ACHN (cell line): ENCODE measurements at regions not wholly inside any gene's neighbourhood (a gene's known extent, or its start where the extent isn't known, plus 50 kb on each side); places are given as distances from the start of the nearest gene placed in this dataset.
"Not testable (repeated sequence)": the region's sequence is repeated elsewhere in the genome, so short reads cannot be mapped to it uniquely, and the experiment has no call there.

Experiments
- DNase-seq: peaks from one replicate; pipeline ENCODE4 v3.0.0-alpha.2; 2015
- in situ Hi-C: cut with HindIII; loops from 2 replicates; pipeline ENCODE4 v1.10.0; 2017; ENCODE audit warnings: low sequenced_read_pairs, low pct_ligation_motif_present, low pct_unique_long_range_greater_than_20kb

DNA sequence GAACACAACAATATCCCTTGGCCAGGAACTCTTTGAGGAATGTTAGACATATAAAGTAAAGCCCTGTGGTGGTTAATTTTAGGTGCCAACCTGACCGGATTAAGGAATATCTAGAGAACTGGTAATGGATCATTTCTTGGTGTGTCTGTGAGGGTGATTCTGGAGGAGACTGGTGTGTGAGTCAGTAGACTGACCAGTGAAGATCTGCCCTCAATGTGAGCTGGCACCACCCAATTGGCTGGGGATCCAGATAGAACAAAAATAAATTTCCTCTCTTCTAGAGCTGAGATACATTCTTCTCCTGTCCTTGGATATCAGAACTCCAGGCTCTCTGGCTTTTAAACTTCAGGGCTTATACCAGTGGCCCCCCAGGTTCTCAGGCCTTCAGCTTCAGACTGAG, 56.2 kb upstream of the TNPO1 start:
- DNase-seq, result peak; percentile 0

DNA sequence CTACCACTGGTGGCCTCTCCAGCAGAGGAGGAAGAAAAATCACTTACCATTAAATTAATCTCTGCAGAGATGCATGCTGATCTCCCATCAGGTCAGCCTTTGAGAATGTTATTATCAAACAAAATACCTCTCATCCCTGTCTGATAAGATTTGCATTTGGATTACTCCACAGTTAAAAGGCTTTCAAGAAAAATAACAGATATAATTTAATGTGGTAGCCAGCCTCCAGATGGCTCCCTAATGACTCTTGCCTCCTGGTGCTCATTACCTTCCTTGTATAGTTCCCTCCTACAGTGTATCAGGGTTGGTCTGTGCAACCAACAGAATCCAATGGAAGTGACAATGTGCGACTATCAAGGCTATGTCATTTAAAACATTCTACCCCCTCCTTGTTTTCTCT, 63.6 kb upstream of the TNPO1 start:
- DNase-seq, result peak; percentile 1
- in situ Hi-C loops, result no loop called here

More for the DNA sequence above, 56.2 kb upstream of the TNPO1 start:
- in situ Hi-C loops, result no loop called here

DNA sequence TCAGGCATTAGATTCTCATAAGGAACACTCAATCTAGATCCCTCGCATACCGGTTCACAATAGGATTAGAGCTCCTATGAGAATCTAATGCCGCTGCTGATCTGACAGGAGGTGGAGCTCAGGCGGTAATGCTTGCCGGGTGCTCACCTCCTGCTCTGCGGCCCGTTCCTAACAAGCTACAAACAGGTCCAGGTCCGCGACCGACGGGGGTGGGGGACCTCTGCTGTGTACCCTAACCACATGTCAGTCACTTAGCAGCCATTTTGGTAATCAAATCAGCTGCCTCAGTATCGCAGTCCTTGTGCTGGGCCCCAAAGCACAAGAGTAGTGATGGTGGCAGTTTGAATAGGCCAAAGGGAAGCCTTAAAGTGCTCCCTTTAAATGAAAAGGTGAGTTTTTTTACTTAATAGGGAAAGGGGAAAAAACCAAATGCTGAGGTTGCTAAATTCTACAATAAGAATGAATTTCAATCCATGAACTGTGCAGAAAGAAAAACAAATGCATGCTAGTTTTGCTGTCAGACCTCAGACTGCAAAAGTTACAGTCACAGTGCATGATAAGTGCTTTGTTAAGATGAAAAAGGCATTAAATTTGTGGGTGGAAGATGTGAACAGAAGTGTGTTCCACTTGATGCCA, 67.0 kb upstream of the TNPO1 start:
- in situ Hi-C loops, result no loop called here
- no peak for DNase-seq

DNA sequence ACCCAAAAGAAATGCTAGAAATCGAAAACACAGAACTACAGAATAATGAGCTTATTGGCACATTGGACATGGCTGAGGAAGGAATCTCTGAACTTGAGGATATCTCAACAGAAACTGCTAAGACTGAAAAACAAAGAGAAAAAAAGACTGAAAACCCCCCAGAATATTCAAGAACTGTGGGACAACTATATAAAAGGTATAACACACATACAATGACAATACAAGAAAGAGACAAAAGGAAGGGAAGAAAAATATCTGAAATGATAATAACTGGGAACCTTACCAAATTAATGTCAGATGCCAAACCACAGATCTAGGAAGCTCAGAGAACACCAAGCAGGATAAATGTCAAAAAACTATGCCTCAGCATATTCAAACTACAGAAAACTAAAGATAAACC, 68.6 kb upstream of the TNPO1 start:
- no peak for DNase-seq
- in situ Hi-C loops, result no loop called here

DNA sequence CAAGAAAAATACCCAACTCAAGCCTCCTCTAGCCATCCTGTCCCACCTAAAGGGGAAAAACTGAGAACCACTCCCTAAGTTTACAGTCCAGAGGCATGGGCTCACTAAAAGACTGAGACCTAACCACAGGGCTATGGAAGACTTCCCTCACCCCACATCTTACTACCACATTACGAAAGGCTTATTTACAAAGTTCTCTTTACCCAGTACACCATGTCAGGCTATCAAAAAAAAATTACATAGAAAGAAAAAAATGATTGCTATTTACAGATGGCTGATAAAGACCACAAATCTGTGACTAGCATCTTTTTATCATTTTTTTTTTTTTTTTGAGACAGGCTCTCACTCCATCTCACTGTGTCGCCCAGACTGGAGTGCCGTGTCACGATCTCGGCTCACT, 69.7 kb upstream of the TNPO1 start:
- in situ Hi-C loops, result no loop called here
- no peak for DNase-seq

DNA sequence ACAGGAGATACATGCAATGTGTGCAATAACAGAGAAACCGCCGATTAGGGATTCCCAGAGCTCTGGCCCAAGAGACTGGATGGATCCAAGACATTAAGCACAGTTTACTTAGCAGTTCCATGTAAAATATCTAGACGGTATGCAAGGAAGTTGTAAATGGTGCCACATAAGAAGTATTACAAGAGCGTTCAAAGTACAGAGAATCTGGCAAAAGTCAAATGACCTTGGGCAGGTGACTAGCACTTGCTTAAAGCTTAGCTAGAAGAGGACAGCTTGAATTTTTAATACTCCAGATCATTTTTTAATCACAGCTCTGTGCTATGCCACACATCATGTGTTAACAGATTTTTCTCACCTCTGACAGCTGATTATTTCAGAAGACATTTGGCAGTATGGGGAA, 72.3 kb upstream of the TNPO1 start:
- DNase-seq, result no peak
- in situ Hi-C loops, result no loop called here

DNA sequence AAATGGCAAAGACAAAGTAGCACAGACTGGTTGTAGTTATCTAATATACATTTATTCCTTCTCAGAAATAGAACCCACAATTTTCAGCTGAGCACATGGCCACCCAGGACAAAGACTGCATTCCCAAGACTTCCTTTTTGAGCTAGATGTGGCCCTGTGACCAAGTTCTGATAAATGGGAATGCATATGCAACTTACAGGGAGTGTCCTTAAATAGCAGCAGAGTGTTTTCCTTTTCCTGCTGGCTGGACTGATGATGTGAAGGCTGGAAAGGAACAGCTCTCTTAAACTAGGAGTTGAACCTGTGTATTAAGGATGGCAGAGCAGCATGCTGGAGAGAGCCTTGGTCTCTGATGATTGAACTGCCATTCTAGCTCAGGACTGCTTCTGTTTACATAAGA, 74.7 kb upstream of the TNPO1 start:
- in situ Hi-C loops, result no loop called here
- DNase-seq, result no peak

DNA sequence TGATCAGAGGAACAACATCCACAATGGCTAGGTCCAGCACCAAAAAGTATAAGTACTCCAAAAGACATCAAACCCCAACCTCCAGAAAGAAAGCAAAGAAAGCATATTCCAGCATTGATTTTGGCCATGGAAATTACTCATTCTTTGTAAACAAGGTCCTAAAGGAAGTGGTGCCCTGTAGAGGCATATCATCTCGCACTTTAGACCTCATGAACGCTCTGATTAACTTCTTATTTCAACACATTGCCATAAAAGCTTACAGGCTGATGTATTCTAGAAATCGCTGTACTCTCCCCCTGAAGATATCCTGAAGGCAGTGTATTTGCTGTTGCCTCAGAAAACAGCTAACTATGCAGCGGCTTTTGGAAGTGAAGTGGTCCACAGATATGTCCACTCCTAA, 82.7 kb upstream of the TNPO1 start:
- in situ Hi-C loops, result no loop called here

DNA sequence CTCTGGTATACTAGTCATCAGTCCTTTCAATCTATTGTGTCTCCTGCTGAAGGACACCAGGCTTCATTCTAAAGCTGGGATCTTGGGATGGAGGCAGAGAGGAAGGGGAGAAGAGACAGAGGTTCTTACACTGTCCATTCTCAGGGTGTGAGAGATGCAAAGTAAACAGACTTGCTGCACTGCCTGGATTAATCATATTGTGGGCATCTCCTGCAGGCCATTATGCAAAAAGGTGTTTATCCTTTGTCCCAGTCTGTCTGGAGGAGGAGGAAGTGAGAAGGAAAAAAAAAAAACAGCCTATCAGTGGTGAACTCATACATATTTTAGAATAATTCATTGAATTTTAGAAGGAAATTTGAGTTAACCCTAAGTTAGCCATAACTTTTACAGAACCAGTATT, 92.9 kb upstream of the TNPO1 start:
- in situ Hi-C loops, result no loop called here
- DNase-seq, result no peak

More for the DNA sequence above, 82.7 kb upstream of the TNPO1 start:
- no peak for DNase-seq

DNA sequence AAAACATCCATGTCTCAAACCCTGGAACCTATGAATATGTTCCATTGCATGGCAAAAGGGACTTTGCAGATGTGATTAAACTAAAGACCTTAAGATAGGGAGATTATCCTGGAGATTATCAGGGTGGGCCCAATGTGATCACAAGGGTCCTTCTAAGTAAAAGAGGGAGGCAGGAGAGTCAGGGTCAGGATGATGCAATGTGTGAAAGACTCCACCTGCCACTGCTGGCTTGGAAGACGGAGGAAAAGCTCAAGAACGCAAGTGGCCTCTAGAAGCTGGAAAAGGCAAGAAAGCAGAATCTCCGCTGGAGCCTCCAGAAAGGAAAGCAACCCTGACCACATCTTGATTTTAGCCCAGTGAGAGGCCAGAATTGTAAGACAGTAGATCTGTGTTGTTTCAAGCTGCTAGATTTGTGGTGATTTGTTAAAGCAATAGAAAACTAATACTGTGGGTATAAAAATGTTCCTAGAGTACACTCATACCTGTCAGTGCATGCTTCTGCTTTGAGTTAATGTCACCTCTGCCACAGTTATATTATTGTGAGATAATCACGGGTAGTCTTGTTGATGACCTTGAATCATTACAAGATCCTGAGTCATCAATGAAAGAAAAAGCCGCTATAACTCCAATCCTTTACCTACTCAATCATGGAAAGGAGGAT, 93.5 kb upstream of the TNPO1 start:
- DNase-seq, result no peak
- in situ Hi-C loops, result no loop called here

DNA sequence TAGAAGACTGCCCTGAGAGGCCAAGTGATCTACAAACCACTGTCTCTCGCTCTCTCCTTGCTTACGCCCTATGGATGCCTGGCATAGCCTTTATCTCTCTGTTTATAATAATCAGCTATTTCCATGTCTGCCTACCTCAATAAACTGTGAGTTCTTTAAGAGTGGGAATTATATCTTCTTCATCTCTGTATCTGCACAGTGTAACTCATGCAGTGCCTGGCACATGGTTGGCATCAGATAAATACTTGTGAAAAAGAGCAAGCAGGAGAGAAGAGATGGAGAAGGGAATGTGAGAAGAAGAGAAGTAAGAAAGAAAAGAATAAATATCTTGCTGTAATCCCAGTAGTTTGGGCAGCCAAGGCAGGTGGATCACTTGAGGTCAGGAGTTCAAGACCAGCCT, 94.6 kb upstream of the TNPO1 start:
- in situ Hi-C loops, result no loop called here
- no peak for DNase-seq

DNA sequence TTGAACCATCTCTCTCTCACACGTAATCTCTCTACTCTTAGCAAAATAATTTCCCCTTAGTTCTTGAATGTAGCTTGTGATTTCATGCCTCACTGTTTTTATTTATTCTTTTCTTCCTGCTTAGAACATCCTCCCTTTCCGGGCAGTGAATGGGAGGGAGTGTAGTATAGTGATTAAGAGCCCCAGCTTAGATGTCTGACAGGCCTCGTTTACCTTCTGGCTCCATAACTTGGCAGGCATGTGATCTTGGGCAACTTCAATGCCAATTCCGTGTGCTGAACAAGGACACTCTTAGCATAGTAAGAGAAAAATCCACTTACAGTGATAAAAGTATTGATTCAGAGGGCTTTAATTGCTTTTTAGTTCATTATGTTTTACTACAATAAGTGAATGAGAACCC, 96.3 kb upstream of the TNPO1 start:
- in situ Hi-C loops, result no loop called here
- DNase-seq, result no peak

DNA sequence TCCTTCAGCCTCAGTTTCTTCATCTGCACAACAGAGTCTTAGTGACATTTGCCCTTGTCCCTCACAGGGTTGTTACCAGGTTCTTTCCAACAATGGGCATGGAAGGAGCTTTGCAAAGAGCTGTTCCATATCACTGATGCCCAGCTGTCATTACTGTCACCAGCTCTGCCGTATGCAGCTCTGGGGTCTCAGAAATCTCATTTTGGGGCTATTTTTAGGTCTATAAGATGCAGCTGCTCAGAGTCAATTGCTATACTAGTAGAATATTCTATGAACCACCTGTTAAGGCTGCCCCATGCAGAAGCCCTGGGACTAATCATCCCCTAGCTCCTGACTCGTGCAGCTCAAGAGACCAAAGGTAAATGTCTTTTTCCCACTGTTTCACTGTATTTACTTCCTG, 105.1 kb upstream of the TNPO1 start:
- DNase-seq, result no peak
- in situ Hi-C loops, result no loop called here

DNA sequence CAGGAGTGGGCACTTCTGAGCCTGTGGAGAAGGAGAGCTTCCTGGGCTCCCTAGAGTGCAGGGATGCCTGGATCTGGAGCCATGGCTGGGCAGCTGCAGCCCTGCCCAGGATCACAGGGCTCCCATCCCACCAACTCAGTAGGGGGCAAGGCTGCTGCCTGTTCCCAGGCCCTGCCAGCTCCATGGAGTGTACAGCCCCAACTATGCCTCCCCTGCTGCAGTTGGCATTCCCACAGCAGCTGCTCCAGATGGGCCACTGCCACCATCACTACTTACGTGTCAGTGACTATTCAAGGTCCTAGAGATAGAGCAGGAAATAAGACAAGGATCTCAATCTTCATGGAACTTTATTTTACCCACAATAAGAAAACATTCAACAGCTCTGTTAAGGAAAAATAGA, 107.1 kb upstream of the TNPO1 start:
- DNase-seq, result no peak
- in situ Hi-C loops, result no loop called here

DNA sequence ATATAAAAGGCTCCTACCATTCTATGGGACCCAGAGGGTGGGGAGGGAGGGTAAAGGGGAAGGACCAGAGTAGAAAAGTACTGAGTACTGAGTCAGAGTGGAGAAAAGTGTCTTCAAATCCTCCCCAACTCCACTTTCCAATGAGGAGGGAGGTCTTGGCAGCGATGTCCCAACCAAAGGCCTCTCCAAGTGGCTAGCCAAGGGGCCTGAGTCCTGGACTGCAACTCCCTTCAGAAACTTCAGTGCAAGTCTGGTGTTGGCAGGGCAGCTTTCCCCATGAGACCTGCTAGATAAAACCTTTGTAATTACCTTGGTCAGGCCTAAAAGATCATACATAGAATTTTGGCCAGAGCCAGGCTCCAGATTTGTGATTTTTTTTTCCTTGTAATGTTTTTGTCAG, 111.3 kb upstream of the TNPO1 start:
- DNase-seq, result no peak
- in situ Hi-C loops, result no loop called here

DNA sequence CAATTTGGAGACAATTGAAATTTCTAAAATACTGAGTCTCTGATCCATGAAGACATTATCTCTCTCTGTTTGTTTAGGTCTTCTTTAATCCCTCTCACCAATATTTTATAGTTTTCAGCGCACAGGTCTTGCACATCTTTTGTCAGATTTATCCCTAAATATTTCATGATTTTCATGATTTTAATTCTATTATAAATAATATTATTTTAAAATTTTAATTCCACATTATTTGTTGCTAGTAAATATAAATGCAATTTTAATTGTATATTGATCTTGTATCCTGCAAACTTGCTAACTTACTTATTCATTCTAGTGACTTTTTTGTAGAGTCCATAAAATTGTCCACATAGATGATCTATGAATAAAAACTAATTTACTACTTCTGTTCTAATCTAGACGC, 112.6 kb upstream of the TNPO1 start:
- DNase-seq, result no peak
- in situ Hi-C loops, result no loop called here

DNA sequence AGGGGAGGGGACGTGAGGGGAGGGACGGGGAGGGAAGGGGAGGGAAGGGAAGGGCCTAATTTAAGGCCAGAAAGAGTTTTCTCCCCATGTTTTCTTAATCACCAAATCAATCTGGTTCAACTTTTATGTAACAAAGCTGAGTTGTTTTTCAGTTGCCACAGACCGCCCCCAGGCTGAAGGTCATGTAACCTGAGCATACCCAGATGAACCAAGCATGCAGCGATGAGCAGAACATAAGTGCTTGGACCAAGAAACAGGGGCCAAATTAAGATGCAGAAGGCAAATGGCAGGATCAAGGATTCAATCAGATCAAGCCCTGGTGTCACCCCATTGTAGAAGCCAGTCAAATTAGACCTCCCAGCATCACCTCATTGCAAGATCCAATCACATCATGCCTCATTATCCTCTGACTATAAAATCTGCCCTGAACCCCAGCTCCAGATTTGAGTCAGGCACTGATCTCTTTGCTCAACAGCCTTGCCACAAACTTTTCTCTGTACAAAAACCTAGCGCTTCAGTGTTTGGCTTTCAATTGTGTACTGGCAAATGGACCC, 113.5 kb upstream of the TNPO1 start:
- in situ Hi-C loops, result no loop called here
- DNase-seq, result no peak

DNA sequence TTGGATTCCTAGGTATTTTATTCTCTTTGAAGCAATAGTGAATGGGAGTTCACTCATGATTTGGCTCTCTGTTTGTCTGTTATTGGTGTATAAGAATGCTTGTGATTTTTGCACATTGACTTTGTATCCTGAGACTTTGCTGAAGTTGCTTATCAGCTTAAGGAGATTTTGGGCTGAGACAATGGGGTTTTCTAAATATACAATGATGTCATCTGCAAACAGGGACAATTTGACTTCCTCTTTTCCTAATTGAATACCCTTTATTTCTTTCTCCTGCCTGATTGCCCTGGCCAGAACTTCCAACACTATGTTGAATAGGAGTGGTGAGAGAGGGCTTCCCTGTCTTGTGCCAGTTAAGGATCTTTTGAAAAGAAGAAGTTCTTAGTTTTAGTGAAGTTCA, 114.4 kb upstream of the TNPO1 start:
- DNase-seq, in situ Hi-C loops: not testable (repeated sequence)

DNA sequence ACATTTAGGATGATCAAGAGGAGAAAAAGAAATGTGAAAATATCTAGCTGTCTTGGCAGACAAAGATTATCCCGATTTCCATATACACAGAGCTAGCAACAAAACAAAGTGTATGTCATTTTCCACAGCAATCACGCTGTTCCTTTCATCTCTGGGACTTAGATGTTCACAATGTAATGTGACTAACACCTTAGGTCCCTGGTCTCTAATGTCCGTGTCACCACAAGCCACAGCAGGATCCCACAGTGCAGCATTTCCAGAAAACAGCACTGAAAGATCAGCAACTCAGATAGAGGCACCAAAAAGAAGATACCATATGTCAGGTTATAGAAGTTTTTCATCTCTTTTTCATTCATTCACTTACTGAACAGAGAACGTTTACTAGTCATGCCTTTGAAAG, 118.0 kb upstream of the TNPO1 start:
- in situ Hi-C loops, result no loop called here
- DNase-seq, result no peak

DNA sequence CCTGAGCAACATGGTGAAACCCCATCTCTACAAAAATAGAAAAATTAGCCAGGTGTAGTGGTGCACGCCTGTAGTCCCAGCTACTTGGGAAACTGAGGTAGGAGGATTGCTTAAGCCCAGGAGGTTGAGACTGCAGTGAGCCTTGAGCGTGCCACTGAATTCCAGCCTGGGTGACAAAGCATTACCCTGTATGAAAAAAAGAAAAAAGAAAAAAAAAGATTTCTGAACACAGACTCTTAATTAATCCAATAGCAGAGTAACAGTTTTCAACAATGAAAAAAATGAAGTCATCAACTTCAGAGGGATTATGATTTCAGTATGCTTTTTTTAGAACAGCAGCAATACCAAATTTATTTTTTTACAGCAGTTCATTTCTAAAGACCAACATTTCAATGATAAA, 118.8 kb upstream of the TNPO1 start:
- no peak for DNase-seq
- in situ Hi-C loops, result no loop called here
